ENCODE measurements at regions not wholly inside any gene's neighbourhood (a gene's known extent, or its start where the extent isn't known, plus 50 kb on each side); places are given as distances from the start of the nearest gene placed in this dataset.
"Not testable (repeated sequence)": the region's sequence is repeated elsewhere in the genome, so short reads cannot be mapped to it uniquely, and the experiment has no call there.

- TF ChIP-seq POLR2A, CTCF, EP300 (IDR thresholded peaks at IDR 0.05): not testable (repeated sequence)
Measured at GRCh38 chr3:190964931-190965330, 102.4 kb upstream of the GMNC start.
